ENCODE measurements at regions not wholly inside any gene's neighbourhood (a gene's known extent, or its start where the extent isn't known, plus 50 kb on each side); places are given as distances from the start of the nearest gene placed in this dataset.

DNA sequence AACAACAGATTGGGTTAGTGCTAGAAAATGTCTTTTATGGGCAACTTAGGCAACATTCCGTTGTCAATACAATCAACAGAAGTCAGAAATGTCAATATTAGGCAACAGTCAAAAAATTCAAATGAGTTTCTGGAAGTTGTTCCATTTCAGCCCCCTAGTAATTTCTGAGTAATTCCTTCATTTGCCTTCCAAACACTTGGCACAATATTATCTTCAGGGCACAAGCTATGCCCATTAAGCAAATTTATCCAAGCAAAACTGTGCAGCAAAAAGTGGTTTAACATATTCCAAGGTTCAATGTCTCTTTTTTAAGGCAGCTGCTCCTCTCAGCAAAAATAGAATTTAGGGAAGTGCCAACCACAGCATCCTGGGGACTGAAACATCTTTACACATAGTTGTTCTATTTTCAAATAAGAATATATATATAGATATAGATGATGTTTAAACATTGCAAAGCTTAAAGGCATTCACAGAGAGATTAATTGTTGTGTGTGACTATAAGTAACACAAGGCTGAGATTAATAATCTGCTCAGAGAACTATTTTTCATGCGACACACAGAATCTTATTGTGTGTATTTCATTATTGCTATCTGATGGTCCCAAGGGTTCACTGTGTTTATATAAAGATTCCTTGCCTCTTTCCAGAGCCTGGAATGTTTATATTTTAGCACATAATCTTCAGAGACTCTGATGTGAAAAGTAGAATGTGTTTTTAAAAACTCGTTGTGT lies 75.2 kb upstream of the ADTRP start:
- WGBS, 2 donors: 78 to 84% methylated on average over 3 of the region's 3 CpGs
- Histone ChIP-seq H3K9me3 (no peaks in the 10 kb centered on the region), H3K27ac (no peak overlapping the region), H3K4me1 (peaks cover 4 to 23% of the 10 kb centered on the region in 2 donors), H3K36me3 (no peaks in the 10 kb centered on the region), H3K27me3 (no peaks in the 10 kb centered on the region), H3K4me3 (replicated peaks in 1 of 3) (no peak overlapping the region)
- TF ChIP-seq, protein P1, sequence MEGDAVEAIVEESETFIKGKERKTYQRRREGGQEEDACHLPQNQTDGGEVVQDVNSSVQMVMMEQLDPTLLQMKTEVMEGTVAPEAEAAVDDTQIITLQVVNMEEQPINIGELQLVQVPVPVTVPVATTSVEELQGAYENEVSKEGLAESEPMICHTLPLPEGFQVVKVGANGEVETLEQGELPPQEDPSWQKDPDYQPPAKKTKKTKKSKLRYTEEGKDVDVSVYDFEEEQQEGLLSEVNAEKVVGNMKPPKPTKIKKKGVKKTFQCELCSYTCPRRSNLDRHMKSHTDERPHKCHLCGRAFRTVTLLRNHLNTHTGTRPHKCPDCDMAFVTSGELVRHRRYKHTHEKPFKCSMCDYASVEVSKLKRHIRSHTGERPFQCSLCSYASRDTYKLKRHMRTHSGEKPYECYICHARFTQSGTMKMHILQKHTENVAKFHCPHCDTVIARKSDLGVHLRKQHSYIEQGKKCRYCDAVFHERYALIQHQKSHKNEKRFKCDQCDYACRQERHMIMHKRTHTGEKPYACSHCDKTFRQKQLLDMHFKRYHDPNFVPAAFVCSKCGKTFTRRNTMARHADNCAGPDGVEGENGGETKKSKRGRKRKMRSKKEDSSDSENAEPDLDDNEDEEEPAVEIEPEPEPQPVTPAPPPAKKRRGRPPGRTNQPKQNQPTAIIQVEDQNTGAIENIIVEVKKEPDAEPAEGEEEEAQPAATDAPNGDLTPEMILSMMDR (IDR thresholded peaks at IDR 0.05): no peak
- TF ChIP-seq POLR2A (IDR thresholded peaks at IDR 0.05): no peak
- intact Hi-C loops (cut with DNase I): no loop called here
- DNase-seq: no peak

DNA sequence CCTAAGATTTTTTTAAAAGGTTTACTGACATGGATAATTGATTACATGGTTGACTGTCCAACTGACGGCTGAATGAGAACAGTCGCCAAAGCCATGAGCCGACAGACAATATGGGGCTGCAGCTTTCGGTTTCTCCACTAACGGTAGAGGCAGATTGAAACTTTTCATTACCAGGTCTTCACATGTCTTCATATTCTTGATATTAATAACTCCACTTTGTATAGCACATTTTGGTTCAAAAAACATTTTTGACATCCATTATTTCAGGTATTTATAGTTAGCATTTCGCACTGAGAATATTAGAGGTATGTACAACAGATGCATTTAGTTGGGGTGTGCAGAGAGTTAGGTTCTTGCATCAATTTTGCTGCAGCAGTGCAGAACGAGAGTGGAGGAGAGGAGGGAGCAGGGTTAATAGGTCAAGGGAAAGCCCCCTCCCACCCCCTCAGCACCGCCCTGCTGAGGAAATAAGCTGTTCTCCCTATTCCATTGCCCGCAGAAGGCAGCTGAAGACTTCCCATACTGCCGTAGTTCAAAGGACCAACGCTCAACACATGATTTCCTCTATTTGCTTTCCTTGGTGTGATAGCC lies 73.6 kb upstream of the ADTRP start:
- Histone ChIP-seq H3K4me1 (peaks cover 4 to 23% of the 10 kb centered on the region in 2 donors), H3K27ac (no peak overlapping the region), H3K9me3 (no peaks in the 10 kb centered on the region), H3K4me3 (replicated peaks in 1 of 3) (no peak overlapping the region), H3K27me3 (no peaks in the 10 kb centered on the region), H3K36me3 (no peaks in the 10 kb centered on the region)
- intact Hi-C loops (cut with DNase I): no loop called here
- no peak for DNase-seq
- TF ChIP-seq, protein P1 (IDR thresholded peaks at IDR 0.05): no peak
- no peak for TF ChIP-seq POLR2A (IDR thresholded peaks at IDR 0.05)
- WGBS, 2 donors: 77 to 81% methylated on average over 11 of the region's 11 CpGs

DNA sequence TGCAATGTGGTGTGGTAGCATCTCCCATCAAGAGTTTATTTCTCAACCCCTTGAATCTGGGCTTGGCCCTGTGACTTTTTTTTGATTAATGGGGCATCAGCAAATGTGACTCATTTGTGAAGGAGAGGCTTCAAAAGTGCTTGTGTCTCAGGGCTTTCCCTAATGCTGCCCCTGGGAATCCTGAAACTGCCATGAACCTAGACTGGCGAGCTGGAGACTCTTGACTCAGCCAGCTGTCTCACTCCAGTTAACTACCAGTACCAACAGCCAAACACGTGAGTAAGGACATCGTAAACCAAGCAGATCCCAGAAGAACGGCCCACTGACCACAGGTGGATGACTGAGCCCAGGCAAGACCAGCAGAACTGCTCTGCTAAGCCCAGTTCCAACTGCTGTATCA lies 72.8 kb upstream of the ADTRP start:
- Histone ChIP-seq H3K27me3 (no peaks in the 10 kb centered on the region), H3K36me3 (no peaks in the 10 kb centered on the region), H3K4me1 (peaks cover 4 to 23% of the 10 kb centered on the region in 2 donors), H3K4me3 (replicated peaks in 1 of 3) (no peak overlapping the region), H3K9me3 (no peaks in the 10 kb centered on the region), H3K27ac (no peak overlapping the region)
- intact Hi-C loops (cut with DNase I): no loop called here
- TF ChIP-seq, protein P1 (IDR thresholded peaks at IDR 0.05): no peak
- TF ChIP-seq POLR2A (IDR thresholded peaks at IDR 0.05): no peak
- DNase-seq: peak; percentile 55 to 61
- 24 to 32% methylated on average over 4 of the region's 4 CpGs for WGBS, 2 donors

DNA sequence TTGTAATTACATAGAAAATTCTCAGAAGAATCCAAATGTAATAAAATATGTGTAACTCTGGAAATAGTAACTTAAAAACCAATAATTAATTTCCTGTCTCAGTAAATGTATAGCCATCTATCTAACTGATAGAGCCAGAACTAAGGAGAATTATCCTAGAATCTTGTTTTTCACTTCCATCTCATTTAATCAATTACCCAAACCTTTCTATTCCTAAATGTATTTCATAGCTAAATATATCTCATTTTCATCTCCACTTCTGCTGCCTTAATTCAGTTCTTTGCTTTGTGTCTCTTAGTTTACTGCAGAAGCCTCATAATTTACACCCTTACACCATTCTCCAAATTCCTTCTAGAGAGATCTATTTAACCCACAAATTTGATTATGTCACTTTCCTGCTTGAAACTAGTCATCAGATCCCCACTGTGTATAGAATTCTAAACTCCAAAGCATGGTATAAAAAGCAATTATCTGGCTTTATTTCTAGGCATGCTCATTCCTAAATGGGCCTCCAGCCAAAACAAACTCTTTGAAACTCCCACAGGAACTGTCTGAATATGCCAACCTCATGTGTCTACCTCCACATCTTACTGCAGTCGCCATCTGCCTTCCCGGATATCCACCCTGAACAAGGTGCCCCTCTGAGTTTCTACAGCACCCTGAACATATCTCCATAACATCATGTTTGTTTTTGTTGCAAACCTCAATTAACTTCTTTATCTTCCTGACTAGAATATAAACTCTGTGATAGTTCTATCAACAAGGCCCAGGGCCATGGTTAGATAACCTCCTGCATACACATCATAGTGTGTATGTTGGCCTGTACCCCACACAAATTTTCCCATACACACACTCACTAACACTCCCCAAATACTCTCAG lies 70.5 kb upstream of the ADTRP start:
- TF ChIP-seq, protein P1 (IDR thresholded peaks at IDR 0.05): no peak
- no peak for TF ChIP-seq POLR2A (IDR thresholded peaks at IDR 0.05)
- DNase-seq: no peak
- no peaks in the 10 kb centered on the region for H3K27me3 ChIP-seq
- no peaks in the 10 kb centered on the region for H3K36me3 ChIP-seq
- H3K27ac ChIP-seq: no peak overlapping the region
- intact Hi-C loops (cut with DNase I): no loop called here
- H3K4me1 ChIP-seq: peaks cover 0 to 16% of the 10 kb centered on the region in 2 donors
- no peak overlapping the region for H3K4me3 ChIP-seq (replicated peaks in 1 of 3)
- 75 to 78% methylated on average over 2 of the region's 2 CpGs for WGBS, 2 donors
- no peaks in the 10 kb centered on the region for H3K9me3 ChIP-seq

DNA sequence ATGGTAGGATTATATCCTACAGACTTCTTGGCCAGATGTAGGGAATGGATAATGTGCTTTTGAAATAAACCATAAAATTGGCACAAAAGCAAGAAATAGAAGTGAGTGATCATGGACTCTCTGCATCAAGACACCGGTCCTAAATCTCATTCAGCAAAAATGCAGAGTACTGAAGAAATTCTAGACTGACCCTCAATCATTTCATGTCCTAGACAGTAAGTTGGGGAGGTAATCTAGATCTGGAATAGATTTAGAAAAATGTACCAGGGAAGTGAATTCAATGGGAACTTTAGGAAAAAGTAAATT lies 69.7 kb upstream of the ADTRP start:
- Histone ChIP-seq H3K4me1 (peaks cover 0 to 8% of the 10 kb centered on the region in 2 donors), H3K36me3 (no peaks in the 10 kb centered on the region), H3K27ac (no peak overlapping the region), H3K4me3 (replicated peaks in 1 of 3) (no peak overlapping the region), H3K27me3 (no peaks in the 10 kb centered on the region), H3K9me3 (no peaks in the 10 kb centered on the region)
- WGBS, 2 donors: 92 to 97% methylated on average over 1 of the region's 1 CpG
- DNase-seq: no peak
- TF ChIP-seq, protein P1 (IDR thresholded peaks at IDR 0.05): no peak
- TF ChIP-seq POLR2A (IDR thresholded peaks at IDR 0.05): no peak
- intact Hi-C loops (cut with DNase I): no loop called here

All from thyroid gland (tissue), 4 donors.